NCI-H1105 (cell line): ENCODE measurements at regions not wholly inside any gene's neighbourhood (a gene's known extent, or its start where the extent isn't known, plus 50 kb on each side); places are given as distances from the start of the nearest gene placed in this dataset.
"Not testable (repeated sequence)": the region's sequence is repeated elsewhere in the genome, so short reads cannot be mapped to it uniquely, and the experiment has no call there.

Experiments used
- DNase-seq: peaks from one replicate; lab custom pipeline; 2025; lab: John Stamatoyannopoulos, UW

DNA sequence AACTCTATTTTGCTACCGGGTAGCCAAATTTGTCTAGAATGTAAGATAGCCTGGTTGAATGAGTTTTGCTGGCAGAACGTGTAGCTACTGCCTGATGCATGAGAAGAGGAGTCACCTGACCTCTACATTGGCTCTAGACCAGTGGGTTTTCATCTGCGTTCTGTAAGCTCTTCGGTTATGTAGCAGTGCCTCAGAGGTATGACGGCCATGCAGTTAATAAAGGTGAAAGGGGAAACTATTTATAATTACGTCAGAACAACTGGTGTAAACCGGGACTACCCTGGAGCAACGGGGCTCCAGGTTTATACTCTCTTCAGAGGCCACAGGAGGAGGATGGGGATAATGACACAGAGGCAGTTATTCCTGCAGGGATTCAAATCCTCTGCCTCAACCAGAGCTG lies 173.4 kb upstream of the KITLG start:
- DNase-seq: no peak

DNA sequence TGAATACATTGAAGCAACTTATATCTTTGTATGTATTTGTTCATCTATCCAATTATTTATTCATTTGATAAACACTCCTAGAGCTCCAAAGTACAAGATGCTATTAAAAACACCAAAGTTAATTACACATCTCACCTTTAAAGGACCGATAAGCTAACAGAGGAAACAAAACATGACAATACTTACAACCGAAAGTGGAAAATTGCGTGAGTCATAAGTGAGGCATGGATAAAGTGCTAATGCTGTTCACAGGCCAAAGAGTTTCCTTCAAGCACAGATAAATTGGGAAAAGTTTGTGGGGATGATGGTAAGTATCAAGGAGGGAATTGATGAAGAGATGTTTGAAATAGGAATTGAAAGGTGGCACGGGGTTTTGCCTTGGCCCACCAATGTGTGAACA lies 172.8 kb upstream of the KITLG start:
- DNase-seq: no peak

DNA sequence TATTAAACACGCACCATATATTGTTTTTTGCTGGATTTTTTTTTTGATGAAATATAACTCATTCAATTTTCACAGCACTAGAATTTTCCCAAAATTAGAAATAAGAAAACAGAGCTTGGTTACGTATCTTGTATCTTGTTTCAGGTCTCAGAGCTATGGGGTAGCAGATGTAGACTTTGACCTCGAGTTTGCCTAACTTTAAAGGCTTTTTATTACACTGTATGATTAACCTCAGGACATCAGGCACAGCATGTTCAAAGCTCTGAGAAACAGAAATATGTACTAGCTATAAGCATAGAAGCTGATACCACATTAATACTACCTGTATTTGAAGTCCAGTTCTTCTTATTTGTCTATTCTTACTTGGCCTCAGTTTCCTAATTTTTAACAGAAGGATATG lies 171.9 kb upstream of the KITLG start:
- no peak for DNase-seq

DNA sequence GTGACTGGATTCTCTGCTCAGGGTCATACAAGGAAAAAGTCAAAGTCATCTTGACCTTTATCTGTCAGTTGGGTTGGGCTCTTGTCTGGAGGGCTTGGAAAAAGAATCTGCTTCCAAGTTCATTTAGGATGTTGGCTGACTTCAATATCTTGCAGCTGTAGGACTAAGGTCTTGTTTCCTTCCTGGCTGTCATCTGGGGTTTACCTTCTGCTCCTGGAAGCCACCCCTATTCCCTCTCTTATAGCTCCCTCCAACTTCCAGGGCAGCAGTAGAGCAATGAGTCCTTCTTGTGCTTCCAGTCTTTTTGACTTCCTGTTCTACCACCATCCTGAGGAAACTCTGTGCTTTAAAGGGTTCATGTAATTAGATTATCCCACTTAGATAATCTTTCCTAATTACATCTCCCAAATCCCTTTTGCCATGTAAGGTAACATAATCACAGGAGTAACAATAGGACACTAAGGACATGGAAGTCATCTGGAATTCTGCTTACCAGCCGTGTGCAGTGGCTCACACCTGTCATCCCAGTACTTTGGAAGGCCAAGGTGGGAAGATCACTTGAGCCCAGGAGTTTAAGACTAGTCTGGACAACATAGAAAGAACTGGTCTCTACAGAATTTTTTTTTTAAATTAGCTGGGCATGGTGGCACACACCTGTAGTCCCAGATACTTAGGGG lies 170.7 kb upstream of the KITLG start:
- no peak for DNase-seq

DNA sequence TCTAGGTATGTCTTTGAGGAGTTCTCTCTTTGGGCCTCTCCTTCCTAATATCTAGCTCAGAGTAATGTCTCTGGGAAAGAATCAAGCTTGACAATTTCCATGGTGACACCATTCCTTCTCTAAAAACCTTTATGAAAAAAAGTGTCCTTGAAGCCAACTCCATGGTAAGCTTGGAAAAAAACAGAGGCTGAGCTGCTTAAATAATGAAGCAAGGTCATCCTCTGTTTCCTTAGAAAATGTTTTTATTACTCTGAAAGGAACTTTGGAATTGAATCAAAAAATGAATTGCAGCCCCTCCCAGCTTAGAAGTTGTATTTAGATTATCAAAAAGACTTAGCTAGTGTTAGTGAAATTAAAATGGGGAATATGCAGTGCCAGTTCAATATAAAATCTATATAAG lies 166.1 kb upstream of the KITLG start:
- no peak for DNase-seq

DNA sequence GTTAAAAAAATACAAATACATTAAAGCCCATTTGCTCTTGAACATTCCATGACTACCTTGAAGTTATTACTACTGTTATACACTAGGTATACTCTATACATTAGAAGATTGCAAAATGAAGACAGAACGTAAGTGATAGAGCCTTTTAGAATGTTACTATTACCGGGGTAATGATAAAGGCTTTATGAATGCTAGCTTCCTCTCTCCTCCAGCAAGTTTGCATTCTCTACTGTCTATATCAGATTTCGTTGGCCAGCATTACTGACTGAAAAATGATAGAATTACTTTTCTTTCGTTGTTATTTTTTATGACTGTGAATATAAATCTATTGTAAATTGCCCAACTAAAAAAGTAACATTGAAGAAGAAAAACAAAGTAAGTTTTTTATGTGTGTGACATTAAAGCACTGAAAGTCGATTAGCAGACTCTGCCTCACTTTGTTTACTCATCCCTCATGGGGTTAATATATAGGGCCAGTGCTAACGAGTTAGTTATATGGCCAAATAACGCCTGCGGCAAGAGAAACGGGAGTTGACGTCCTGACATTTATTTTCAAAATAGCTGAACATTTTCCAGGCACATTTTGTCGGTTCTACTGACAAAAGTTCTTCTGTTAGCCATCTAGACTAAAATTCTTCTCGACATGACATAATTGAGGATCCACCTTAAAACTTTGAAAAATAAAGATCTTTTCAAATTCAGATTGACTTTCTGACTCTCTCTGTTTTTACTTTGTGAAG lies 163.8 kb upstream of the KITLG start:
- DNase-seq: no peak

DNA sequence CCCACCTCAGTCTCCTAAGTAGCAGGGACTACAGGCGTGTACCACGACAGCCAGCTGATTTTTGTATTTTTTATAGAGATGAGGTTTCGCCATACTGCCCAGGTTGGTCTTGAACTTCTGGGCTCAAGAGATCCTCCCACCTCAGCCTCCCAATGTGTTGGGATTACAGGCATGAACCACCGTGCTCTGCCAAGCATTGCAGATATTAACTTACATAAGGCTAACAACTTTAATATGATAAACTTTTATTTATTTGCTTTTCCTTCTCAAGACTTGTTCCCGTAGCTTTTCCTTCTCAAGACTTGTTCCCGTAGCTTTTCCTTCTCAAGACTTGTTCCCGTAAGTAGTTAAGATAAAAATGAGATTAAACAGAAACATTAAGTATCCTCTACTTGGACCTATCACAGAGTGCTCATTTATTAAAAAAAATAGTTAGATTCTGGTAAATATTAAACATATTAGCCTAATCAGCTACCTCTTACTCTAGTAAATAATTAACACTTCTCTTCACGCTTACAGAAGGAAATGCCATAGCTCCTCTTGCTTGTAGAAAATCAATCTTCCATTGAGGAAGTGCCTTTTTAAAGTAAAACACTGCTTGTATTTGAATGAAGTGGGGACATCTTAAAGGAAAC lies 157.7 kb upstream of the KITLG start:
- no peak for DNase-seq

DNA sequence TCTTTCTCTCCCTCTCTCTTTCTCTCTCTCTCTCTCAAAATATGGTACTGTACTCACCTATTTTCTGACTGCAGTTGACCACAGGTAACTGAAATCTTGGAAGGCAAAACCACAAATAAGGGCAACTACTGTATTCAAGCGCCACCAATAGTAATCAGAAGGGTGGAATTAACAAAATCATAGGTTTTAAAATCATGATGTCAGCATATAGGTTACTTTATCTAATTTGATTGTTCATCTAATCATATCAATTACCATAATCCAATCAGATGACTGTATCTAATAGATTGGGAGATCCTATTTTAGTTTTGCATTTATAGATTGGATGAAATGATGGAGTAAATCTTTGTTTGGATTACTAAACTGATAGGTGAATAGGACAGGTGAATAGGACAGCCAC lies 155.8 kb upstream of the KITLG start:
- no peak for DNase-seq

DNA sequence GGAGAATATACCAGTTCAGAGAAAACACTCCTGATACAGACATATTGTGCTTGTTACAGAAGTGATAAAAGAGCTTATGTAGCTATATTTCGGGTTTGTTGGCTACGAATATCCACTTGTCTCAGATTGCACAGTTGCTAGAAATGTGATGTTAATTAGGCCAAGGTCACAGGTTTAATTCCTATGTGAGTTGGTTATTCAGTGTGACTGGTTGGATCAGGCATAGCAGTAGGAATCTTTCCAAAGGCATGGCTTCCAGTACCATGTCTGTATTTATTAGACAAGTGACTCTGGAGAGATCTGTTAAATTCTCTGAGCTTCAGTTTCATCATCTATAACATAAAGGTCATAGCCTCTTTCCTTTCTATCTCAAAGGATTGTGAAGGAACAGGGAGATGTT lies 152.7 kb upstream of the KITLG start:
- DNase-seq: no peak

DNA sequence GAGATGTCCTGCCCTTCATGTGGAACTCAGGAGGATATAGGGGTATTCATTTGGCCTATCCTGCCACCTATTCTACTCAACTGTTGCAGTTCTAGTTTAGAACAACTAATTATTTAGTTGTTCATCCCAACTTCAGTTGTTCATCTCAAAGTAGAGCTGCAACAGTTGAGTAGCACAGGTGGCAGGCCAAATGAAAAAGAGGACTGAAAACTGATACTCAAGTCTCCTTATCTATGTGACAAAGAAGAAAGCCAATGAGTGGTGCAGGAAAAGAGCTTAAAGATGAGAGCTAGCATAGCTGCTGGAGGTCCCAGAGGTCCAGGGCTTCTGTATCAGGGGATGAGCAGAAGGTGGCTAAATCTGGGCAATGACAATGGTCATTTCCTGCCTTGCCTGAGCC lies 148.9 kb upstream of the KITLG start:
- no peak for DNase-seq

DNA sequence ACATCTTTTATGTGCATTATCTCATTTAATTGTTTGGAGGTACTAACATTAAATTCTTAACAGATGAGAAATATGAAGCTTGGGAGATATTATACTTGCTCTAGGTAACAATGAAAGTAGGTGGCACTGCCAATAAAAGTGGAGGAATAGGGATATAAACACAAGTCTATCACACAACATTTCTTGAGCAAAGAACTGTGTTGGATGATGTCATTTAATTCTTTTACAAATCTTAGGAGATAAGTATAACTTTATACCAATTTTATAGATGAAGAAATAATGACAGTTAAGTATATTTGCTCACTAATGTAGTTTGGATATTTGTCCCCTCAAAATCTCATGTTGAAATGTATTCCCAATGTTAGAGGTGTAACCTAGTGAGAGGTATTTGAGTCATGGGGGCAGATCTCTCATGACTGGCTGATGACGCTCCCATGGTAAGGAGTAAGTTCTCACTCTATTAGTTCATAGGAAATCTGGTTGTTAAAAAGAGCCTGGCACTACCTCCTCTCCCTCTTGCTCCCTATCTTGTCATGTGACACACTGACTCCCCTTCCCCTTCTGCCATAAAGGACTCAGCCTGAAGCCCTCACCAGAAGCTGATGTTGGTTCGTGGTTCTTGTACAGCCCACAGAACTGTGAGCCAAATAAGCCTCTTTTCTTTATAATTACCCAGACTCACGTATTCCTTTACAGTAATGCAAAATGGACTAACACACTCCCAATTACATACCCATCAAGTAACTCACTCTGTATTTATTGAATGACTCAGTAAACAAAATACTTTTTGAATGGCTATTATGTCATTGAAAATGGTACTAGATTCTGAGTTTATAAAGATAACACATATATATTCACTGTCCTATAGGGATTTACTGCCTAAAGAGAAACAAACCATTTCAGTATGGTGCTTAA lies 146.8 kb upstream of the KITLG start:
- DNase-seq: no peak

DNA sequence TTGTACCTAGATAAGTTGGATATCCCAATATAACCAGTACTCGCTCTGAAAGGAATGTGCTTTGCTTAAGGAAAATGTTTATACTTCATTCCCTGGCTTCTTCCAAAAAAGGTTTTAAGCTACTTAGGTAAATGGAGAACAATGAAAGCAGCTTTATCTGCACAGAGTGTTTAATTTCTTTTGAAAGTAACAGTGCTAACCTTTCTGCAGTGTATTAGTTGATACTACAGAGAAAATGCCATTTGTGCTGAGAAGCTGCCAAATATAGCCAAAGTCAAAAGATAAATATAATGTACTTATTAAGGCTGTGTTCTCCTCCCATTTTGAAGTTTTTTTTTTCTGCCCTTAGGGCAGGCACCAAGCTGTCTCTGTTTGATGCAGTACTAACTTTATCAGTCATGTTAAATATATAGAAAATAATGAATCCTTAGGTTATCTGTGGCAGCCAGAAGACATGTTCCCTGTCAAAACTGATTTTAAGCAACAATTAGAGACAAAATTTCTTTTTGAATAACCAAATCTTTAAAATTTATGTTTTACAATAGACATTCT lies 145.4 kb upstream of the KITLG start:
- DNase-seq: no peak

DNA sequence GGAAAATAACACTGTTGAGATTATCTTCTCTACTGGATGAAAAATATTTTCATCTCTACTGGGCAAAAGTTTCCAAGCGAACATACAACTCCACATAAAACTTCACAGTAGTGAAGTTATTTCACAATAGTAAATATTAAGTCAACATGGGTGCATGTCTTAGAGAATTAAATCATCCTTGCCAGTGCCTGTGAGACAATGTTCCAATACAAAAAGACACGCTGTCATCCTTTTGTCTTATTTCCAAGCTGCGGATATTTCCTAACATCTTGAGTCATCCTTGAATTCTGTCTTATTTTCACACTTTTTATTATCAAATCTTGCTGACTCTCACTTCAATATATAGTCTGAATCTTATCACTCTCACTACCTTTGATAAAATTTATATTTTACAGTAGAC lies 142.9 kb upstream of the KITLG start:
- DNase-seq: no peak

DNA sequence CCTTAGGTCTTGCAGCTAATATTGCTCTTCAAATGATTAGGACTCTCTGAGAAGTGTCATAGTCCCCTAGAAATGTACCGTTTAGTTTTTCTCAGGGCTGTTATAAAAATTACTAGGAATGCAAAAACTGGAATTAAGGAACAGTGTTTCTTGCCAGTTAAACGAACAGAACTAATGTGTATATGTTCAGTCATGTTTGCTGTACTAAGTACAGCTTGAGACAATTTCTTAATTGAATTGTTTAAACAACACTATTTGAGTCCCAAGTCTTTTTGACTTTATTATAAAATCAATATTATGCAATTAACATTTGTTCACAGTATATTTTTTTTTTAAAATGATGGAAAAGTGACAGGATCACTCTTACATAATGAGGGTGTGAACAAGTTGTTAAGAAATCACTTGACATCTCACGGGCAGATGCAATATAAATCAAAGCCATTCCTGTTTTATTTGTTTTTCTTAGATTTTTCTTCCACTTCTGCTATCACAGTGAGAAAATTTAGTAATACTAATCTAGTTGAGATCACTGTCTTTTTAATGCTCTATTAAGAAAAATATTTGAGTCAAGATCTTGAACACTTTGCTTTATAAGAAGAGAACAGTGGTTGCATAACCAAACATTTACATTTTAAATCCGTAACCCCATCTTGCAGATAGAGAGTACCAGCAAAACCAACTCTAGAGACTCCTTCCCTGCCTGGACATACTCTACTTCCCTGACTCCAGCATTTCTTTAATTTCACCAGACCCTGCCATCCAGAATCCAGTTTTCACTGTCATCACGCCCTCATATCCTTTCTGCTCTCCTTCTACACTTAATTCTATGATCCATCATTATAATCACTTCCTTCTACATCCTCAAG lies 140.7 kb upstream of the KITLG start:
- no peak for DNase-seq

DNA sequence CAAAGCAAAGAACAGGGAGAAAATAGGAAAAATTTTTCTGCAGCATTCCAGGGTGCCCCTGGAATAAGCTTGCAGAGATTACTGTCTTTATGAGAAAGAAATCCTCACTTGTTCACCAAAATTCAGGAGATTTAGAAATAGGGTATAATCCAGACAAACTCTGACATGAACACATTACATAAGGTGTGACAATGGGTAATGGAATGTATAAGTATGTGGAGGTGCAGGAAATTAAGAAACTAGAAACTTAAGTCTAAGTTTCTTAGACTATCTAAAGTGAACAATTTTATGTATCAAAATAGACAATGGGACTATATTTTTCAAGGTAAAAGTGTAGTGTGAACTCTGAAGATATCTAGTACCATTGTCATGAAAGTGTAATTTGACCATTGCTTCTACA lies 140.0 kb upstream of the KITLG start:
- DNase-seq: no peak

DNA sequence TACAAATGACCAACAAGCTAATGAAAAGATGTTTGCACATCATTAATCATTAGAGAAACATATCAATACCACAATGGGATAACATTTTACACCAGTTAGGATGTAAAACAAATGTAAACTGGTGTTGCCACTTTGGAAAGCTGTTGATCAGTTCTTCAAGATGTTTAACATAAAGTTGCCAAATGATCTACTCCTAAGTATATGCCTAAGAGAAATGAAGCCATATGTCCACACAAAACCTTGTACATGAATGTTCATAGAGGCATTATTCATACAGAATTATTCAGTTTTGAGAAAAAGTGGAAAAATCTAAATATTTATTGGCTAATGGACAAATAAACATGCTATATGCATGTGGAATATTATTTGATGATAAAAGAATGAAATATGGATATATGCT lies 136.9 kb upstream of the KITLG start:
- DNase-seq: no peak

DNA sequence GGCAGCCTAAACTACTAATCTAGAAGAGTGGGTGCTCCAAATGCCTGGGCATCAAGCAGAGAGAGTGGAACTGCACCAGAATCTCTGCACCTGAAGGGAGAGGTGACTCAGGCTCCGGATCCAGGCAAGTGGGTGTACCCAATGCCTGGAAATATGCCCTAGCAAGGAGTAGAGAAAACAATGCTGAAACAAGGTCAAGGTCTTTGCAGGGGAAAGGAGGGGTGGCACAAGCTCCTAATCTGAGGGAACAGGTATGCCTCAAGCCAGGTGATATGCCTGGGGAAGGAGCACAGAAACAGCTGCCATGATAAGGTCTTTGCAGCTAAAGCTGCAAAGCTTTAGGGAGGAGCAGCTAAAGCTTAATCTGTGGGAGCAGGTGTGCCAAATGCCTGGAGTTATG lies 136.0 kb upstream of the KITLG start:
- no peak for DNase-seq

DNA sequence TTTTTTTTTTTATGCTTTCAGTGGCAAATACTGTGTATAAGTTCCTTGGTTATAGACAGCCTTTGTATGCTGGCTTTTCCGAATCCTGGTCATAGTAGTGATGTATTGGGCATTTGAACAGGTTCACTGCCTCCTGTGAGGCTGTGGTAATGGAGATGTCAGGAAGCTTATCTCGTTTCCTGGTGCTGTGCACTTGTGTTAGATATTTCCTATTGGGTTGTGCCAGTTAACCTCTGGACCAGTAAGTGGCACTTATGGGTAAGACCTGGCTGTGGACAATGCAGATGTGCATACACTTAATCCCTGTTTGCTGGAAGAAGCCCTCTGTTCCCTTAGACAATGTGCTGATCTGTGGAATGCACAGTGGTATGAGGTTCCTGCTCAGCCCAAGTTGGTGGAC lies 135.4 kb upstream of the KITLG start:
- DNase-seq: no peak

DNA sequence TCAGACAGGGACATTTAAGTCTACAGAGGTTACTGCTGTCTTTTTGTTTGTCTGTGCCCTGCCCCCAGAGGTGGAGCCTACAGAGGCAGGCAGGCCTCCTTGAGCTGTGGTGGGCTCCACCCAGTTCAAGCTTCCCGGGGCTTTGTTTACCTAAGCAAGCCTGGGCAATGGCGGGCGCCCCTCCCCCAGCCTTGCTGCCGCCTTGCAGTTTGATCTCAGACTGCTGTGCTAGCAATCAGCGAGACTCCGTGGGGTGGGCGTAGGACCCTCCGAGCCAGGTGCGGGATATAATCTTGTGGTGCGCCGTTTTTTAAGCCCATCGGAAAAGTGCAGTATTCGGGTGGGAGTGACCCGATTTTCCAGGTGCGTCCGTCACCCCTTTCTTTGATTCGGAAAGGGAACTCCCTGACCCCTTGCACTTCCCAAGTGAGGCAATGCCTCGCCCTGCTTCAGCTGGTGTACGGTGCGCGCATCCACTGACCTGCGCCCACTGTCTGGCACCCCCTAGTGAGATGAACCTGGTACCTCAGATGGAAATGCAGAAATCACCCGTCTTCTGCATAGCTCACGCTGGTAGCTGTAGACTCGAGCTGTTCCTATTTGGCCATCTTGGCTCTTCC lies 134.1 kb upstream of the KITLG start:
- DNase-seq: not testable (repeated sequence)

DNA sequence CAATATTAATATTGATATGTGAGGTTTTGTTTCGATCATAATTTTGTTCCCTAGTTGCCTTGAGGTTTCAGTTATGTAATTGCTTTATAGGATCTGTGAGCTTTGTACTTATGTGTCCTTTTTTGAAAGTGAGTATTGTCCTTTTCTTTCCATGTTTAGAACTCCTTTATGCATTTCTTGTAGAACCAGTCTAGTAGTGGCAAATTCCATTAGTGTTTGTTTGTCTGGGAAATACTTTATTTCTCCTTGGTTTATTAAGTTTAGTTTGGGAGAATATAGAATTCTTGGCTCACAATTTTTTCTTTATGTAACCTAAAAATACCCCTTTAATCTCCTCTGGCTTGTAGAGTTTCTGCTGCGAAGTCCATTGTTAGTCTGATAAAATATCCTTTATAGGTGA lies 127.5 kb upstream of the KITLG start:
- DNase-seq: no peak

DNA sequence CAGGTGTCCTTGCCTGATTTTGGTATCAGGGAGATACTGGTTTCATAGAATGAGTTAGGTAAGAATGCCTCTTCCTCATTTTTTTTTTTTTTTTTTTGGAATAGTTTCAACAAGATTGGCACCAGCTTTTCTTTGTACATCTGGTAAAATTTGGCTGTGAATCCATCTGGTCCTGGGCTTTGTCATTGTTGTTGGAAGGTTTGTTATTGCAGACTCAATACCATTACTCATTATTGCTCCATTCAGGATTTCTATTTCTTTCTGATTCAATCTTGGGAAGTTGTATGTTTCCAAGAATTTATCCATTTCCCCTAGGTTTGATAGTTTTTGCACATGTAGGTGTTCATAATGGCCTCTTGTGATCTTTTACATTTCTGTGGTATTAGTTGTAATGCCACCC lies 126.0 kb upstream of the KITLG start:
- no peak for DNase-seq
